Lung (tissue), 11 donors: ENCODE measurements at regions not wholly inside any gene's neighbourhood (a gene's known extent, or its start where the extent isn't known, plus 50 kb on each side); places are given as distances from the start of the nearest gene placed in this dataset.

Source experiments
- ATAC-seq: fragments of 200-7000 bp; cut with Tn5 transposase; one replicate; pipeline ENCODE4 v1.9.1; 2020; ENCODE audit warnings: moderate number of reproducible peaks; ENCODE audit not compliant: insufficient read depth, low FRiP score
- DNase-seq, 3 donors: peaks; one replicate each; pipeline ENCODE4 v3.0.0-alpha.2; 2013 to 2017
- H3K27ac ChIP-seq, 2 donors: one replicate each; pipeline ENCODE4 v1.5.1; 2013; ENCODE audit warnings: mild to moderate bottlenecking in 2 of 2, moderate library complexity in 2 of 2, control low read depth in 1 of 2, inconsistent platforms in 1 of 2, low read depth in 1 of 2, low read length in 1 of 2
- H3K27me3 ChIP-seq, 3 donors: one replicate each; pipeline ENCODE4 v1.5.1; 2013; ENCODE audit warnings: low read length in 2 of 3; ENCODE audit not compliant: control insufficient read depth in 3 of 3, insufficient read depth in 3 of 3
- H3K36me3 ChIP-seq, 4 donors: one replicate each; pipeline ENCODE4 v1.5.1; 2013; ENCODE audit warnings: low read length in 4 of 4, mild to moderate bottlenecking in 1 of 4, moderate library complexity in 1 of 4; ENCODE audit not compliant: control insufficient read depth in 4 of 4, insufficient read depth in 4 of 4
- H3K4me1 ChIP-seq, 5 donors: one replicate each; pipeline ENCODE4 v1.5.1; 2013; ENCODE audit warnings: low read length in 5 of 5, mild to moderate bottlenecking in 2 of 5, moderate library complexity in 1 of 5; ENCODE audit not compliant: control insufficient read depth in 5 of 5, insufficient read depth in 5 of 5
- H3K4me3 ChIP-seq: one replicate; pipeline ENCODE4 v1.5.1; 2013; ENCODE audit warnings: mild to moderate bottlenecking, control low read depth, moderate library complexity
- H3K9ac ChIP-seq, 2 donors: one replicate each; pipeline ENCODE4 v1.5.1; 2013; ENCODE audit warnings: low read length in 2 of 2, control low read depth in 1 of 2; ENCODE audit not compliant: insufficient read depth in 1 of 2
- H3K9me3 ChIP-seq, 4 donors: one replicate each; pipeline ENCODE4 v1.5.1; 2013; ENCODE audit warnings: low read length in 3 of 4, mild to moderate bottlenecking in 1 of 4, moderate library complexity in 1 of 4; ENCODE audit not compliant: control insufficient read depth in 4 of 4, insufficient read depth in 3 of 4
- WGBS, 2 donors: extraction: QIAGEN DNeasy Blood & Tissue Kit; methylation state at CpG; one replicate each; pipeline ENCODE4 v1.1.7; 2013; 5-methylcytosine and 5-hydroxymethylcytosine counted together
- TF ChIP-seq, protein P1 (sequence below): IDR thresholded peaks from 2 replicates; pipeline ENCODE4 v1.5.1; 2012; ENCODE audit warnings: mild to moderate bottlenecking; ENCODE audit errors: control extremely low read depth, extremely low read depth
- donor health status: control.
- donor health status: control.
- donor health status: Bipolar disorder and iron deficiency.
- donor health status: healthy.
- donor health status: DM: yes; HTN: yes; CAD: no.

DNA sequence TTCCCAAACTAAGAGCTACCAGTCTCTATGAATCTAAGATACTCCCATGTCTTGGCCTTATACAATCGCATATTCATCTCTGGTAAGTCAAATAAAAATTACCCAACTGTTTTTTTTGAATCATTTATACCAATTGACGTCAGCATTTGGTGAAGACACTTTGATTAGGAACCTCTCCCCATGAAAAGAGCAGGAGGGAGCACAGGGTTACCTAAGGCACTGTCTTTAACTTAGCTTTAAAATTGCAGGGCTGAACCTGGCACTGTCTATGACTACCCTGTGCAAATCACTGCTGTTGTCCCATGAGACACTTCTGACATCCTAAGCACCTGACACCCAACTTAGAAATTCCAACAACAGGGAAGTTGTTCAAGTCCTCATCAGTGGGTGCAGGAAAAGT, 586.4 kb downstream of the MAT2B start:
- Histone ChIP-seq H3K27ac (no peak overlapping the region), H3K9ac (no peak overlapping the region), H3K4me3 (no peak overlapping the region), H3K27me3 (no peaks in the 10 kb centered on the region), H3K36me3 (no peaks in the 10 kb centered on the region), H3K9me3 (no peaks in the 10 kb centered on the region), H3K4me1 (peaks cover 0 to 6% (median 0%) of the 10 kb centered on the region in 5 donors)
- TF ChIP-seq, protein P1, sequence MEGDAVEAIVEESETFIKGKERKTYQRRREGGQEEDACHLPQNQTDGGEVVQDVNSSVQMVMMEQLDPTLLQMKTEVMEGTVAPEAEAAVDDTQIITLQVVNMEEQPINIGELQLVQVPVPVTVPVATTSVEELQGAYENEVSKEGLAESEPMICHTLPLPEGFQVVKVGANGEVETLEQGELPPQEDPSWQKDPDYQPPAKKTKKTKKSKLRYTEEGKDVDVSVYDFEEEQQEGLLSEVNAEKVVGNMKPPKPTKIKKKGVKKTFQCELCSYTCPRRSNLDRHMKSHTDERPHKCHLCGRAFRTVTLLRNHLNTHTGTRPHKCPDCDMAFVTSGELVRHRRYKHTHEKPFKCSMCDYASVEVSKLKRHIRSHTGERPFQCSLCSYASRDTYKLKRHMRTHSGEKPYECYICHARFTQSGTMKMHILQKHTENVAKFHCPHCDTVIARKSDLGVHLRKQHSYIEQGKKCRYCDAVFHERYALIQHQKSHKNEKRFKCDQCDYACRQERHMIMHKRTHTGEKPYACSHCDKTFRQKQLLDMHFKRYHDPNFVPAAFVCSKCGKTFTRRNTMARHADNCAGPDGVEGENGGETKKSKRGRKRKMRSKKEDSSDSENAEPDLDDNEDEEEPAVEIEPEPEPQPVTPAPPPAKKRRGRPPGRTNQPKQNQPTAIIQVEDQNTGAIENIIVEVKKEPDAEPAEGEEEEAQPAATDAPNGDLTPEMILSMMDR, result no peak
- ATAC-seq (no peak), DNase-seq (no peak)
- WGBS, 2 donors, result 80 to 86% methylated on average over 2 of the region's 2 CpGs

DNA sequence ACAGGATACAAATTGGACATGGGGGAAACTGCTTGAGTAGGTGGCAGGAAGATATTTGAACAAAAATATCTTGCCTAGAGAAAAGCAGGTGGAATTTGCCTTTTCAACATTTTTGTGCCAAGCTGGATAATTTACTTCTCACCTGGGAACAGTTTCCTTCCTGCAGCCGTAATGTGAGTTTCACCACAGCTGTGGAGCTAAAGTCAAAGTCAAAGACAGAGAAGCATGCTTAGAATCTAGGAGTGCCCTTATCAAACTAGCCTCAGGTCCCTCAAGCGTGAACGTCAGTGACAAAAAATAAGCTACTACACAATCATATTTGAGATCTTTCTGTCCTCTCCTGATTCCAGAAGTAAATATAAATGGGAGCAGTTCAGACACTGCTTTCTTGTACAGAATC, 588.9 kb downstream of the MAT2B start:
- DNase-seq, result no peak

DNA sequence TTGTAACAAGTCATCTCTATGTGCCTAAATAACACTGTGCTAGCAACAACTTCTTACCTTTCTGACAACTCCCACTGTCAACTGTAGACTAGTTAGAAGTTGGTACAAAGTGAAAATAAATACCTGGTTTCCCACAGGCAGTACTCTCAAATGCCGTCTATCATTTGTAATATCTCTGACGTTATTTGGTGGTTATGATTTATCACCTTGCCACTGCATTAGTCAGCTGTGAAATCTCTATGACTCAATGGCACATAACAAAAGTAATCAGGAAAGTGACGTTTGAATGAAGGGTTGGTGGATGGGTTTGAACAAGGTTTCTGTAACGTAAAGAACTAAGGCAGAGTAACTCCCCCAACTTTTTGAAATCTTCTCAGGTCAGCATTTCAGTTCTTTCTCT, 592.3 kb downstream of the MAT2B start:
- DNase-seq (no peak), ATAC-seq (no peak)
- Histone ChIP-seq H3K4me1 (peaks cover 0 to 6% (median 0%) of the 10 kb centered on the region in 5 donors), H3K9ac (no peak overlapping the region), H3K9me3 (no peaks in the 10 kb centered on the region), H3K4me3 (no peak overlapping the region), H3K27ac (no peak overlapping the region), H3K36me3 (no peaks in the 10 kb centered on the region), H3K27me3 (no peaks in the 10 kb centered on the region)
- TF ChIP-seq, protein P1, result no peak
- 71 to 84% methylated on average over 4 of the region's 4 CpGs for WGBS, 2 donors

More for the DNA sequence above, 588.9 kb downstream of the MAT2B start:
- no peak overlapping the region for H3K9ac ChIP-seq
- peaks cover 0 to 6% (median 0%) of the 10 kb centered on the region in 5 donors for H3K4me1 ChIP-seq
- H3K9me3 ChIP-seq, result no peaks in the 10 kb centered on the region
- ATAC-seq, result no peak
- no peak overlapping the region for H3K4me3 ChIP-seq
- no peak overlapping the region for H3K27ac ChIP-seq
- H3K27me3 ChIP-seq, result no peaks in the 10 kb centered on the region
- H3K36me3 ChIP-seq, result no peaks in the 10 kb centered on the region
- TF ChIP-seq, protein P1, result no peak
- 22 to 23% methylated on average over 3 of the region's 3 CpGs for WGBS, 2 donors

DNA sequence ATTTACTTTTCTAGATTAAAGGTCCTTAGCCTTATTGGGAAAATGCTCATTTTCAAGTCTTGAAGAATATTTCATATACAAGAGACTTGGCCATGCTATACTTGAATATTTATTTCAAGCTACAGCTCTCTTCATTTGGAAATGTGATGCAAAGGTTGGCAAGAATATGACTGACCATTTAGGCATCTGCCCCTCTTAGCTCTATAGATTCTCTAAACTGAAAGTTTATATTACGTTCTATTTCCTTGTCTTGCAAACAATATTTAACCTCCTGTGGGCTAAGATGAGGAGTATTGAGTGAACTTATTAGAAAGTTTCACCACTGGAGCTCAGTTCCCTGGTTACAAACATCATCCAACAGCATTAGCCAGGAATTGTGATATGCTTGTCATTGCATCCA, 593.1 kb downstream of the MAT2B start:
- no peak for DNase-seq

More for the DNA sequence above, 593.1 kb downstream of the MAT2B start:
- no peak overlapping the region for H3K4me3 ChIP-seq
- H3K27ac ChIP-seq, result no peak overlapping the region
- peaks cover 0 to 6% (median 0%) of the 10 kb centered on the region in 5 donors for H3K4me1 ChIP-seq
- H3K9me3 ChIP-seq, result no peaks in the 10 kb centered on the region
- 63 to 76% methylated on average over 1 of the region's 1 CpG for WGBS, 2 donors
- H3K27me3 ChIP-seq, result no peaks in the 10 kb centered on the region
- H3K9ac ChIP-seq, result no peak overlapping the region
- TF ChIP-seq, protein P1, result no peak
- H3K36me3 ChIP-seq, result no peaks in the 10 kb centered on the region
- ATAC-seq, result no peak
